Hepatocyte (in vitro differentiated cells): ENCODE measurements at regions not wholly inside any gene's neighbourhood (a gene's known extent, or its start where the extent isn't known, plus 50 kb on each side); places are given as distances from the start of the nearest gene placed in this dataset.

Experiments
- DNase-seq: peaks from one replicate; pipeline ENCODE4 v3.0.0-alpha.2; 2016; ENCODE audit warnings: low spot score
- H2AFZ ChIP-seq: fragments of 200-600 bp; sonication (generic); 2 replicates; pipeline ENCODE4 v1.6.0; 2016; ENCODE audit warnings: antibody characterized with exemption, mild to moderate bottlenecking
- H3K27ac ChIP-seq: fragments of 200-600 bp; sonication (generic); 2 replicates; pipeline ENCODE4 v1.5.1; 2016; ENCODE audit warnings: mild to moderate bottlenecking
- H3K27me3 ChIP-seq: fragments of 200-600 bp; sonication (generic); 2 replicates; pipeline ENCODE4 v1.6.1; 2016
- H3K36me3 ChIP-seq: fragments of 200-600 bp; sonication (generic); replicated peaks from 2 replicates; pipeline ENCODE4 v1.5.1; 2016; ENCODE audit warnings: low read depth; ENCODE audit not compliant: insufficient read depth
- H3K4me1 ChIP-seq: fragments of 200-600 bp; sonication (generic); 2 replicates; pipeline ENCODE4 v1.5.1; 2016; ENCODE audit warnings: mild to moderate bottlenecking, moderate library complexity; ENCODE audit not compliant: insufficient read depth
- H3K4me2 ChIP-seq: fragments of 200-600 bp; sonication (generic); 2 replicates; pipeline ENCODE4 v1.6.0; 2016
- H3K4me3 ChIP-seq: fragments of 200-600 bp; sonication (generic); 2 replicates; pipeline ENCODE4 v1.5.1; 2016; ENCODE audit warnings: mild to moderate bottlenecking
- H3K79me2 ChIP-seq: fragments of 200-600 bp; sonication (generic); 2 replicates; pipeline ENCODE4 v1.6.0; 2017; ENCODE audit warnings: mild to moderate bottlenecking
- H3K9me2 ChIP-seq: fragments of 200-600 bp; sonication (generic); replicated peaks from 2 replicates; pipeline ENCODE4 v1.6.0; 2017; ENCODE audit warnings: mild to moderate bottlenecking; ENCODE audit not compliant: insufficient read depth
- H3K9me3 ChIP-seq: fragments of 200-600 bp; sonication (generic); 2 replicates; pipeline ENCODE4 v1.5.1; 2016; ENCODE audit warnings: low read depth, mild to moderate bottlenecking
- H4K20me1 ChIP-seq: fragments of 200-600 bp; sonication (generic); 2 replicates; pipeline ENCODE4 v1.6.0; 2016; ENCODE audit warnings: mild to moderate bottlenecking; ENCODE audit not compliant: insufficient read depth, poor library complexity, severe bottlenecking
- EZH2 ChIP-seq: fragments of 200-600 bp; sonication (generic); IDR thresholded peaks from 2 replicates; pipeline ENCODE4 v1.6.1; 2016; ENCODE audit warnings: antibody characterized with exemption, mild to moderate bottlenecking, borderline replicate concordance
- EZH2phosphoT487 ChIP-seq: fragments of 200-600 bp; sonication (generic); IDR thresholded peaks from one replicate; pipeline ENCODE4 v1.6.1; 2018; ENCODE audit warnings: antibody characterized with exemption, mild to moderate bottlenecking, low read depth, moderate library complexity; ENCODE audit not compliant: unreplicated experiment, severe bottlenecking
- WGBS: methylation state at CpG from one replicate; pipeline ENCODE4 v1.1.6; 2016; ENCODE audit warnings: low lambda C conversion rate; ENCODE audit errors: missing lambda C conversion rate; 5-methylcytosine and 5-hydroxymethylcytosine counted together
- TF ChIP-seq, protein P1 (sequence below): fragments of 200-600 bp; sonication (generic); IDR thresholded peaks from 2 replicates; pipeline ENCODE4 v1.5.1; 2016; ENCODE audit warnings: antibody characterized with exemption, mild to moderate bottlenecking; ENCODE audit not compliant: poor library complexity

GRCh38 chr10:89857431-89858042 is 156.1 kb downstream of the KIF20B start:
- TF ChIP-seq EZH2phosphoT487 (no peak), EZH2 (no peak)
- TF ChIP-seq, protein P1, sequence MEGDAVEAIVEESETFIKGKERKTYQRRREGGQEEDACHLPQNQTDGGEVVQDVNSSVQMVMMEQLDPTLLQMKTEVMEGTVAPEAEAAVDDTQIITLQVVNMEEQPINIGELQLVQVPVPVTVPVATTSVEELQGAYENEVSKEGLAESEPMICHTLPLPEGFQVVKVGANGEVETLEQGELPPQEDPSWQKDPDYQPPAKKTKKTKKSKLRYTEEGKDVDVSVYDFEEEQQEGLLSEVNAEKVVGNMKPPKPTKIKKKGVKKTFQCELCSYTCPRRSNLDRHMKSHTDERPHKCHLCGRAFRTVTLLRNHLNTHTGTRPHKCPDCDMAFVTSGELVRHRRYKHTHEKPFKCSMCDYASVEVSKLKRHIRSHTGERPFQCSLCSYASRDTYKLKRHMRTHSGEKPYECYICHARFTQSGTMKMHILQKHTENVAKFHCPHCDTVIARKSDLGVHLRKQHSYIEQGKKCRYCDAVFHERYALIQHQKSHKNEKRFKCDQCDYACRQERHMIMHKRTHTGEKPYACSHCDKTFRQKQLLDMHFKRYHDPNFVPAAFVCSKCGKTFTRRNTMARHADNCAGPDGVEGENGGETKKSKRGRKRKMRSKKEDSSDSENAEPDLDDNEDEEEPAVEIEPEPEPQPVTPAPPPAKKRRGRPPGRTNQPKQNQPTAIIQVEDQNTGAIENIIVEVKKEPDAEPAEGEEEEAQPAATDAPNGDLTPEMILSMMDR = no peak
- no peak for DNase-seq
- no peaks in the 10 kb centered on the region for H4K20me1 ChIP-seq
- no peaks in the 10 kb centered on the region for H3K36me3 ChIP-seq
- 63% methylated on average over 1 of the region's 1 CpG for WGBS
- no peak overlapping the region for H2AFZ ChIP-seq
- no peaks in the 10 kb centered on the region for H3K79me2 ChIP-seq
- H3K4me2 ChIP-seq = no peak overlapping the region
- H3K27me3 ChIP-seq = no peaks in the 10 kb centered on the region
- no peak overlapping the region for H3K4me3 ChIP-seq
- no peaks in the 10 kb centered on the region for H3K4me1 ChIP-seq
- H3K27ac ChIP-seq = no peak overlapping the region
- no peaks in the 10 kb centered on the region for H3K9me3 ChIP-seq
- no peaks in the 10 kb centered on the region for H3K9me2 ChIP-seq

- Histone ChIP-seq H2AFZ (no peak overlapping the region), H3K9me2 (no peaks in the 10 kb centered on the region), H4K20me1 (no peaks in the 10 kb centered on the region), H3K4me1 (no peaks in the 10 kb centered on the region), H3K4me2 (no peak overlapping the region), H3K9me3 (no peaks in the 10 kb centered on the region), H3K4me3 (no peak overlapping the region), H3K79me2 (no peaks in the 10 kb centered on the region), H3K36me3 (no peaks in the 10 kb centered on the region), H3K27ac (peak overlapping the region; percentile 51), H3K27me3 (no peaks in the 10 kb centered on the region)
- DNase-seq = no peak
- TF ChIP-seq EZH2 (no peak), EZH2phosphoT487 (no peak)
- TF ChIP-seq, protein P1 = no peak
Measured at GRCh38 chr10:89861199-89861573, 159.8 kb downstream of the KIF20B start.

DNA sequence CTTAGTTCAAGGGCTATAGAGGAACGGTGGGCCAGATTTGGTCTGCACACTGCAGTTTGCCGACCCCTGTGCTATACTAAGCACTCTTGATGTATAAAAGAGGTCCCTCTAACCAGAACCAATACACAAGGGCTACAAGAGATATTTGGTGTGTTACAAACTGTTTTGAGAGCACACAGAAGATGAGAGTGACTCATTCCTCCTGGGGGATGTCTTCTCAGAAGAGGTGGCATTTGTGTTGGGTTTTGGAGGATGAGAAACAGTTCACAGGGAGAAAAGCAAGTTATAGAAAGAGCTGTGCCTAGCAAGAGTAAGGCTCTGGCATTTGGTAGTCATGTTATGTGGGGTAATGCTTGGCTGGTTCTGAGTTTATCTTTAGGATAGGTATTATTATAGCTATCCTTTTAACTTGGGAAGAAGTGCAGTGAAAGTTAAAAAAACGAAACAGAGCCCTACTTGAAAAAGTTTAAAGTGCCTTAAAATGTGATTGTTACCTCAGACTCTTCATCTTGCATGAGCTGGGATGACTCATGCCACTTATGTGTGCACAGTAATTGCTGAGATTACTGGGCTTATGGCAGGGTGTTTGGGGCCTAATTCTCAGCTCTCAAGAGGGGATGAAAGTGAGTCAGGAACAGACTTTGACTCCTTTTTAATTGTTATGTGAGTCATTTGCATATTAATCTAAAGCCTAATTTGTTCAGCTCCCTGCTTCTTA is 160.4 kb downstream of the KIF20B start:
- no peaks in the 10 kb centered on the region for H3K79me2 ChIP-seq
- H4K20me1 ChIP-seq = no peaks in the 10 kb centered on the region
- TF ChIP-seq EZH2phosphoT487 (no peak), EZH2 (no peak)
- TF ChIP-seq, protein P1 = no peak
- peak; percentile 49 for DNase-seq
- no peaks in the 10 kb centered on the region for H3K9me2 ChIP-seq
- H3K4me2 ChIP-seq = peak overlapping the region; percentile 2
- H2AFZ ChIP-seq = no peak overlapping the region
- H3K4me1 ChIP-seq = no peaks in the 10 kb centered on the region
- no peaks in the 10 kb centered on the region for H3K27me3 ChIP-seq
- 60% methylated on average over 3 of the region's 3 CpGs for WGBS
- H3K9me3 ChIP-seq = no peaks in the 10 kb centered on the region
- peak overlapping the region; percentile 51 for H3K27ac ChIP-seq
- no peak overlapping the region for H3K4me3 ChIP-seq
- no peaks in the 10 kb centered on the region for H3K36me3 ChIP-seq
